GM12892 (cell line): ENCODE measurements at regions not wholly inside any gene's neighbourhood (a gene's known extent, or its start where the extent isn't known, plus 50 kb on each side); places are given as distances from the start of the nearest gene placed in this dataset.
"Not testable (repeated sequence)": the region's sequence is repeated elsewhere in the genome, so short reads cannot be mapped to it uniquely, and the experiment has no call there.

ENCODE experiments used
- DNase-seq: peaks from one replicate; pipeline ENCODE4 v3.0.0; 2011; ENCODE audit not compliant: insufficient read length
- FAIRE-seq: peaks from 2 replicates; lab custom pipeline; 2011; peaks lifted over from hg19 to GRCh38; lab: Jason Lieb, UNC
- POLR2A ChIP-seq: IDR thresholded peaks from 2 replicates; pipeline ENCODE4 v1.6.1; 2011; ENCODE audit warnings: low read depth, low read length, control low read depth
- POLR2AphosphoS5 ChIP-seq: IDR thresholded peaks from 2 replicates; pipeline ENCODE4 v1.6.1; 2011; ENCODE audit warnings: low read depth, low read length, control low read depth
- TAF1 ChIP-seq: IDR thresholded peaks from 2 replicates; pipeline ENCODE4 v1.6.1; 2011; ENCODE audit warnings: low read depth, mild to moderate bottlenecking, control low read depth, low read length, borderline replicate concordance

DNA sequence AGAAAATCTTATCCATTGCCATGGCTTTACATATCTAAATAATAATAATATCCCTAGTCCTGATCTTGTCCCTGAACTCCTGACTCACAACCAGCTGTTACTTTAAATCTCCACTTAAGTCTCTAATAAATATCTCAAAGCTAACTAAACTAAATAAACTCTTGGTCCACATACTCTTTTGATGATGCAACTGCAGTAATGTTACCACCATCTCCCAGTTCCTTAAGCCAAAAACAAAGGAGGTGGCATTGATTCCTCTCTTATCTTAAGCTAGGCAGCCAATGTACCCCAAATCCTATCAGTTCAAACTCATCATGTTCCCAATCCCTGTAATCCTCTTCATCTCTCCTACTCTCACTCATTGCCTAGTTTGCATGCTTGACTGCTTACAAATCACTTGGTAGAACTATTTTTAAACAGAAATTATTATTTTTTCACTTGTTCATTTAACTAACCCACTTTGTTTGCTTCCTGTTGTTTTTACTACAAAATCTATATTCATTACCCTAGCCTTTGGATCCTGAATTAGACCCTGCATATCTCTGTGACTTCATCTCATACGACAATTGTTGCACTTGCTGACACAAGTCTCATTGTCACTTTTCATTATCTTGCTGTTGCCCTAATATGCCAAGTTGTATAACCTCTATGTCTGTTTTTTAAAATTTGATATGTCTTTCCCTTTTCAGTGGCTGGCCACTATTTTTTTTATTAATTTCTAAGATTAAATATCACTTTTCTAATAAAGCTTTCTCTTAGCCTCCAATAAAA, 462.2 kb downstream of the ZPLD1 start:
- TF ChIP-seq POLR2AphosphoS5 (no peak), TAF1 (no peak), POLR2A (no peak)
- FAIRE-seq (no peak), DNase-seq (no peak)

GRCh38 chr3:102904629-102905028, 469.8 kb downstream of the ZPLD1 start:
- FAIRE-seq: no peak
- no peak for DNase-seq
- TF ChIP-seq POLR2A (no peak), TAF1 (no peak), POLR2AphosphoS5 (no peak)

GRCh38 chr3:102905811-102906210, 471.0 kb downstream of the ZPLD1 start:
- TF ChIP-seq POLR2A: no peak
- no peak for TF ChIP-seq POLR2AphosphoS5
- TF ChIP-seq TAF1: no peak
- DNase-seq: no peak
- FAIRE-seq: no peak

DNA sequence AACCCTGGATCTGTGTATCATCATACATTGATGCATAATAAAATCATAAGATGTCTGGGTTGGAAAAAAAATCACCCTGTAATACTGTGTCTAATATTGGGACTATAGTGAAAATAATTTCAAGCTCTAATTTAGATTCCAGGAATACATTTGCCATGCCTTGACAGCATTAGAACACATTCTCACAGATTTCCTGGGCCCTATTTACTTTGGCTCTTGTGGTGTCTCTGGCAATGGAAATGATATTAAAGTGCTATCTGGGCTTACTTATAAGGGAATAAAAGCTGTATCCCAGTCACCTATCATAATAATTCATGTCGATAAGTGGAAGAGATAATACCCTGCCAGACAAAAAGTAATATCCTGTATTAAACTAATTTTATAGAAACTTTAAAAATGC, 472.0 kb downstream of the ZPLD1 start:
- TF ChIP-seq POLR2AphosphoS5 (no peak), TAF1 (no peak), POLR2A (no peak)
- no peak for DNase-seq
- no peak for FAIRE-seq

DNA sequence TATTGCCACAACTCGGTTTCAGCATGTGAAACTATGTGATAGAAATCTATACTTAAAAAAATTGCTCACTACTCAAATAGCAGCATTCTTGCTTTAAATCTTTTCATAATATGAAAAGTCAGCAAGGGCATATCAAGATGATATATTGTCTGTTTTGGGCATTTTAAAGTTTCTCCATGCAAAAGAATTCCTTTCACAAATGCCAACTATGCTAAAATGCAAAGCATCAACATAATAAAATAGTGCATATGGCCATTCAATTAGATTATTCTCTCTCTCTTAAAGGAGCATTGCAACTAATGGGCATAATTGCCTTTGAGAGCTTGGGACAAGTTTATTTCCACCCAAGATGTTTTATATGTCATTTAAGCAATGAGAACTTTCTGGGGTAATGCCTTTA, 475.1 kb downstream of the ZPLD1 start:
- FAIRE-seq (no peak), DNase-seq (no peak)

GRCh38 chr3:102916532-102916931, 481.7 kb downstream of the ZPLD1 start:
- FAIRE-seq (no peak), DNase-seq (no peak)
- TF ChIP-seq TAF1: no peak
- TF ChIP-seq POLR2AphosphoS5: no peak
- TF ChIP-seq POLR2A: no peak

More for the DNA sequence above, 475.1 kb downstream of the ZPLD1 start:
- TF ChIP-seq TAF1: no peak
- no peak for TF ChIP-seq POLR2A
- TF ChIP-seq POLR2AphosphoS5: no peak

- no peak for FAIRE-seq
- TF ChIP-seq POLR2AphosphoS5 (no peak), POLR2A (no peak), TAF1 (no peak)
- no peak for DNase-seq
These were observed 491.8 kb downstream of the ZPLD1 start for GRCh38 chr3:102926618-102927017.

GRCh38 chr3:102933377-102933776, 498.6 kb downstream of the ZPLD1 start:
- no peak for TF ChIP-seq TAF1
- TF ChIP-seq POLR2A: no peak
- no peak for TF ChIP-seq POLR2AphosphoS5
- no peak for DNase-seq
- no peak for FAIRE-seq

GRCh38 chr3:102936511-102937045, 501.8 kb downstream of the ZPLD1 start:
- no peak for FAIRE-seq

DNA sequence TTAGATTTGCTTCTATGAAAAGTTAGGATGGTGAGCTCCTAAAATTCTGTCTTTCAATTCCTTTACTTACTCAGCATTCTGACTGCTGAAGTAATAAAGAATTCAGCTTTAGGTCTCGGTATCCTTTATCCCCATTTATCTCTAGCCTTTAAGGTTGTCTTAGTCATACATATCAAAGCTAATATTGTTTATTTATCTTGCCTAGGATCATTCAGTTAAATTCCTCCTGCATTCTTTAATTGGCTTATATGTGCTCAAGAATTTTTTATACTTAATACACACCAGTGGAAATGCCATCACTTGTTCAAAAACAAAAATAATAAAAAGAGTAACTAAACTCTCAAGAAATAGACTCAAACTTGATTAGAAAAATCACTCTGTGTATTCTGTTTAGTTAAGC, 507.0 kb downstream of the ZPLD1 start:
- TF ChIP-seq POLR2A: no peak
- no peak for TF ChIP-seq TAF1
- no peak for TF ChIP-seq POLR2AphosphoS5
- no peak for FAIRE-seq
- no peak for DNase-seq

More at GRCh38 chr3:102936511-102937045, 501.8 kb downstream of the ZPLD1 start:
- TF ChIP-seq POLR2A (no peak), POLR2AphosphoS5 (no peak), TAF1 (no peak)
- no peak for DNase-seq

DNA sequence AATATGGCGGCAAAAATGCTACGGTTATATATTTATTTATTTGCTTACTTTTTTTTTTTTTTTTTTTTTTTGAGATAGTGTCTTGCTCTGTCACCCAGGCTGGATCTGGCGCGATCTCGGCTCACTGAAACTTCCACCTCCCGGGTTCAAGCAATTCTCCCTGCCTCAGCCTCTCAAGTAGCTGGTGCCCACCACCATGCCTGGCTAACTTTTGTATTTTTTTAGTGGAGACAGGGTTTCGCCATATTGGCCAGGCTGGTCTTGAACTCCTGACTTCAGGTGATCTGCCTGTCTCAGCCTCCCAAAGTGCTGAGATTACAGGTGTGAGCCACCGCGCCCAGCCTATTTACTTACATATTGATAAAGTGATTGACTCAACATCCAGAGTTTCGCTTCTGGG, 511.6 kb downstream of the ZPLD1 start:
- not testable (repeated sequence) for FAIRE-seq, DNase-seq

DNA sequence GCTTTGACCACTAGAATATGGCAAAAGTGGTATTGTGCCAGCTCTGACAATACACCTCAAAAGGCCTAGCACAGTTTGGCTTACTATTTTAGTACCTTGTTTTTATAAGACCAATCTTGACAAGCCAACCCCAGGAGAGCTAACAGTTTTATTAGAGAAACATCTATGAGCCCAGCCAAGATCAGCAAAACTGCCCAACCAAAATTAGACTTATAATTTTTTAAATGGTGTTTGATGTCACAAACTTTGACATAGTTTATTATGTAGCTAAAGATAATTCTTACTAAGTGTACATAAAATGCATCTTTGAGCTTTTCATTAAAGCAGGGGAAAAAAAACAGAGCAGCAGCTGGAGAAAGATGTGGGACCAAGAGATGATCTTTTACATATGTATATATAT, 537.5 kb downstream of the ZPLD1 start:
- TF ChIP-seq POLR2AphosphoS5 (no peak), POLR2A (no peak), TAF1 (no peak)
- FAIRE-seq (no peak), DNase-seq (no peak)

DNA sequence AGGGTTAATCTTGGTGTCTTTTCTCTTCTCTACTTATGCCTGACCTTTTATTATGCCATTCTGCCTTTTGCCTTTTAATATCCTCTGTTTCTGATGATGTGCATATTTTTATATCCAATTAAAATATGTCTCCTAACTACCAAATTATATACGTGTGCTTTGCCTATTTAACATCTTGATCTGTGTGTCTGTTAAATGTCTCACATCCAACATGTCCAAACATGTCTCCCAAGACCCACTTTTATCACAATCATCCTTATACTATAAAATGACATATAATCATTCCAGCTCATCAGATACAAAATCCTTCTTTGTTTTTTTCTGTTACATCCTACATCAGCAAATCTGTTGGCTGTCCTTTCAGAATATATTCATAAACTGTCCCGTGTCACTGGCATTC, 539.5 kb downstream of the ZPLD1 start:
- FAIRE-seq (no peak), DNase-seq (no peak)
- no peak for TF ChIP-seq POLR2AphosphoS5

- DNase-seq (no peak), FAIRE-seq (no peak)
- TF ChIP-seq TAF1: no peak
- TF ChIP-seq POLR2AphosphoS5: no peak
- no peak for TF ChIP-seq POLR2A
These were observed 544.4 kb downstream of the ZPLD1 start for GRCh38 chr3:102979191-102979590.
